ENCODE measurements at regions not wholly inside any gene's neighbourhood (a gene's known extent, or its start where the extent isn't known, plus 50 kb on each side); places are given as distances from the start of the nearest gene placed in this dataset.

GRCh38 chr6:105501246-105501645, 98.4 kb upstream of the PREP start:
- no peak for TF ChIP-seq MAX (IDR thresholded peaks at IDR 0.05; ENCODE audit: insufficient read depth, insufficient read length)
- TF ChIP-seq CTCF (IDR thresholded peaks at IDR 0.05; ENCODE audit: extremely low read depth in 1 of 2, insufficient read depth in 1 of 2, low read depth in 1 of 2, low read length in 2 of 2): no peak
